ENCODE measurements at regions not wholly inside any gene's neighbourhood (a gene's known extent, or its start where the extent isn't known, plus 50 kb on each side); places are given as distances from the start of the nearest gene placed in this dataset.
"Not testable (repeated sequence)": the region's sequence is repeated elsewhere in the genome, so short reads cannot be mapped to it uniquely, and the experiment has no call there.

- no peak for DNase-seq (ENCODE audit: low read depth in 2 of 2)
These were observed 1328.3 kb downstream of the TECRL start for GRCh38 chr4:63080934-63081333.

DNA sequence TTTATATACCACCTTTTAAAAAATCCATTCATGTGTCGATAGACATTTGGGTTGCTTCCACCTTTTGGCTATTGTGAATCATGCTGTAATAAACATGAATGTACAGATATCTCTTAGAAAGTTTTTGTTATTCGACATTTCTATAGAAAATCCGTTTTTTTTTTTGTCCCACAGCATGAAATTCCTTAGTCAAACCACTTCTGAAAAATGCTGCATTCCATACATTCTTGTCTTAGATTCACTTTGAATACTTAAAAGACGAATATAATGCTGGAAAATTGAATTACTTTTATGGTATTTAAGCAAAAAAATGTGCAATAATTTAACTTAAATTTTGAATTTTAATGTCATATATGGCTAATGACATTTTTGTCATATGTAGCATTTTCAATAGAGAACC, 1345.5 kb downstream of the TECRL start:
- no peak for DNase-seq (ENCODE audit: low read depth in 2 of 2)

GRCh38 chr4:63062891-63063290, 1346.4 kb downstream of the TECRL start:
- DNase-seq (ENCODE audit: low read depth in 2 of 2): not testable (repeated sequence)

DNA sequence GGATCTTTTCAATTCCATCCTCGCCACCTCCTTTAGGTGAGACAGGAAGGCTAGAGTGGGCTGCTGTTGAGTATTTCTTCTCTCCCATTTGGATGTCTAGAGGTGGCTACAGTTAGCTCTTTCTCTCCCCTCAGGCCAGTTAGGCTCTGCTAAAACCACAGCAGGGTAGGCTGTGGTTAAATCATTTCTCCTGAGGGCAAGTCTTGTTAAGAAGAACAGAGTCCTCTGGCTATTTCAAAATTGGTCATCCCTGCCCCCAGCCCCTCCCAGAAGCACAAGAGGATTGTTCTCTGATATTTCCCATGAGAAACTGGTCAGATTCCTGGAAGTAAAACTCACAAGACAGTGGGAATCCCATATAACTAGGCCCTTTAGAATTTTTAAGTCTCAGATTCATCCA, 1359.5 kb downstream of the TECRL start:
- no peak for DNase-seq (ENCODE audit: low read depth in 2 of 2)

- DNase-seq (ENCODE audit: low read depth in 2 of 2): no peak
These were observed 1360.0 kb downstream of the TECRL start for GRCh38 chr4:63049278-63049677.

DNA sequence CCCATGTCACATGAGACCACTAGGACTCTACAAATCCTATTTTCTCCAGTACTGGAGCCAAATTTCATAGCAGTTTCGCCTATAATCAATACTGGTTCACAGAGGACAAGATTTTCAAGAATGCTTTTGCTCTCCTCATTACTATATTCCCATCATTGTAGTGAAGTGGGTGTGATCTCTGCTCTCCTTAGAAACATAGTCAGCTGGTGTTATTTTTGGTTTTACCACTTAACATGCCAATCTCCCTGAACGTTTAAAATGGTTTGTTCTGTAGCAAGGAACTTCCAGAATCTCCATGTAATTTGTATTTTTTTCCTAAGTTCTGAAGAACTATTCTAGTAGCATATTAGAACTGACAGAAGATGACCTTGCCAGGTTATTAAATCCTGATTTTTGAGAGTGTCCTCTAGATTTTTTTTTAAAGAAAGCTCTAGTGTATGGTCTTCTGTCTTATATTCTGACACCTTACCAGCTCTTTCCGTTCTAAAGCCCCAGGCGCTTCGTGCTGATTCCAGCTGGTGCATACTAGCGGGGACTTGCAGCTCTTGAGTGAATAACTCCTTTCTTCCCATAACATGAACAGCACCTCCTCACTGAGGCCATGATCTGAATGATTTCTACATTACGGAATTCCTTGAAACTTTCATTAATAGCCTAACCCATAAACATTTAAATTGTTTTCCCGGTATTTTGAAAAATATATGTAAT, 1372.9 kb downstream of the TECRL start:
- DNase-seq (ENCODE audit: low read depth in 2 of 2): no peak

GRCh38 chr4:63029380-63029779, 1379.9 kb downstream of the TECRL start:
- DNase-seq (ENCODE audit: low read depth in 2 of 2): no peak

DNA sequence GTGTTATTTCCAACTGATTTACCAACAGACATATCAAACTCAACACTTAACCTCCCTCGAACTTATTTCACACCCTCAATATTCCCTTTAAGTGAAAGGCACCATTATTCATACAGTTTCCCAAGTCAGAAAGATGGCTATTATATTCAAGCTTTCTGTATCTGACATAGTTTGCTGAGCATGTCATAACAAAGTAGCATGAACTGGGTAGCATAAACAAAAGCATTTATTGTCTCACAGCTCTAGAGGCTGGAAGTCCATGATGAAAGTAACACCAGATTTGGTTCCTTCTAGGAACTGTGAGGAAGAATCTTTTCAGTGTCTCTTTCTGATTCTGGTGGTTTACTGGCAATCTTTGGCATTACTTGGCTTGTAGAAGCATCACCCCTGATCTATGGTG, 1388.6 kb downstream of the TECRL start:
- no peak for DNase-seq (ENCODE audit: low read depth in 2 of 2)

GRCh38 chr4:63017300-63017699, 1392.0 kb downstream of the TECRL start:
- no peak for DNase-seq (ENCODE audit: low read depth in 2 of 2)

GRCh38 chr4:62970846-62971245, 1438.4 kb downstream of the TECRL start:
- DNase-seq (ENCODE audit: low read depth in 2 of 2): no peak

DNA sequence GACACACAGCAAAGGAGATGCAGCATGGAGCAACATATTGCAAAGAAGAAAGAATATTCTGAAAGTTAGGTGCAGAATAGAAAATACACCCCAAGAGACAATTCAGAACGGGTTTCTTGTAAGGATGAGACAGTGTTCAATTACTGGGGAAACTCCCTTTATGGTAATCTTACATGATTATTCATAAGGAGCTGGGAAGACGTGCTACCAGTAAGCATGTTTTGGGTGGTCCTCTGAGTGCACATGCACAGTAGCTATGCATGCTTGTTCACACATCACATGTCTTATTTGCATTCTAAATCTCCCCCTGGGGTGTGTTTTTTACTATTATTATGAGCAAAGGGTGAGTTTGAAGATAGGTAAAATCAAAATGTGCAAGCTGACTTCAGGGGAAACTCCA, 1448.8 kb downstream of the TECRL start:
- DNase-seq (ENCODE audit: low read depth in 2 of 2): no peak

DNA sequence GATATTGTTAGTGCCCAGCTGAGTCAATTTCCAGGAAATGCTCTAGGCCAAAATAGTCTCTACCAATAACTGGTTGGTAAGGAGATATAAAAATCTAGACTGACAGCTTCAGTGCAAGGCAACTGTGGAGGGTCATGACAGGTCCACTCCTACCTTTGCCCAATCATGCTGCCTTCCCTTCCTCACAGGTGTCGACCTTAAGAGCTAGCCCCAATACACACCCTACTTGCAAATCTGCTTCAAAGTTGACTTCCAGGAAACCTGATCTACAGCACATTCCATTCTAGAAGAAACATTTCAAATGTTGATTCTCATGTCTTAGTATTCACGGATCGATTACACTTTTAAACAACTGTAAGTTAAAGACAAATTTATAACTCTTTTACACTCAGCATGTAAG, 1455.5 kb downstream of the TECRL start:
- DNase-seq (ENCODE audit: low read depth in 2 of 2): no peak

GRCh38 chr4:62952366-62952765, 1456.9 kb downstream of the TECRL start:
- DNase-seq (ENCODE audit: low read depth in 2 of 2): no peak

DNA sequence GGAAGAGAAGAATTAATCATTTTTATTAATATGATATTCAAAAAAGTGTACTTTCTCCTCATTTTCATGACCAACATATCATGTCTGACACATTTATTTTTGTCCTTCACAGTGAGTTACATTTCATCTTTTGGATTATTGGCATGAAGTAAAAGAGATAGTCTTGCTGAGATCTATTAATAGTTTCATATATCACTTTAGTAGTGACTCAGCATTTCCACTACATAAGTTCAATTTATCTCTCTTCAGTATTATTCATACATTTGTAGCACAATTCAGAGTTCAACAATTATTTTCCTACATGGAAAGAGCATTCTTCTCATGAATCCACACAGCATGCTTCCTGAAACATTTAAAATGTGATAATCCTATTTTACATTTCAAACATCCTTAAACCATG, 1461.1 kb downstream of the TECRL start:
- DNase-seq (ENCODE audit: low read depth in 2 of 2): no peak

- no peak for DNase-seq (ENCODE audit: low read depth in 2 of 2)
These were observed 1469.0 kb downstream of the TECRL start for GRCh38 chr4:62940229-62940628.

DNA sequence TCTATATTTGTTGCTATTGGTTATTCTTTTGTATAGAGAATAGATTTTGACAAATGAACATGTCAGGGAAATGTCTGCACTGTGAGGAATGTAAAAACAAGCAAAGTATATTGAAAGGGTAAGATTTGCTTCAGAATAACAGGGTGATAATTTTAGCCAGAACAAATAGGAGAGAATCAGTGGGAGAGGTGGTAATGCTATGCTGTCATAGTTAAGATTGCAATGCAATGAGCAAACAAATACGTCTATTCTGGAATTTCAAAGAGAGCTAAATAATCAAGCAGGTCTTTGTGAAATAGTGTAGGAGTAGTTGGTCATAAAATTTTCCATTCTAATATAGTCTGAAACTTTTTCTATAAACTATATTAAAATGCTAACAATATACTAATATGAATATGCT, 1478.4 kb downstream of the TECRL start:
- DNase-seq (ENCODE audit: low read depth in 2 of 2): no peak

DNA sequence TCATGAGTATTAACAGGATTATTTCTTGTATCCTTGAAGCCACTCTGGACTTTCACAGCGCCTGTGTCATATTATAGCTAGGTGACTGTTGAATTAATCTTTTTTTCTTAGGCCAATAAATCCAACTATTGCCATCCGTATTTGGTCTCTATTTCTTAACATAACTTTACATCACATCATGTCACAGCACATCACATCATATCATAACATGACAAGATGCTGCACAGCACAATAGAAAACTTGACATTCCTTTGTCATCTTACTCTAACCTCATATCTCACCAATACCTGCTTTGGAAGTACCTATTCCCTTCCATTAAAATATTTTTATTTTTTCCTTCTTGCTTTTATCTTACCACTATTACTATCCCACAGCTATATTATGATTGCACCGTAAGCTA, 1480.8 kb downstream of the TECRL start:
- DNase-seq (ENCODE audit: low read depth in 2 of 2): no peak

GRCh38 chr4:62927574-62927973, 1481.7 kb downstream of the TECRL start:
- DNase-seq (ENCODE audit: low read depth in 2 of 2): no peak

DNA sequence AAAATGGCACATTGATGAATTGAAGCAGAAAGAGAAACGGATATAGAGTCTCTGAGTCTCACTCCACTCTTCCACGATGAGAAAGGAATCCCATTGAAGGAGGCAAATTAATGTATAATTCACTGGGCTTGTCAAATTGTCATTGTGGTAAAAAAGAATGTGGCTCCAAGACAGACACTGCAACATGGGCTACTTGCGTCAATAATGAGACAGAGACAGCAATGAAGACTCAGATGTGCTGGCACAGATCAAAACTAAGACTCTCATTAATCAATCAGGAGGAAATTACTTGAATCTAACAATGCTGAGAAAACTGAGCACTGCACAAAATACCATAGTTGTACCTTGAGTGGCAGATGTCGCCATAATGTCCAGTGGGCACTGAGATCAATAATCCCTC, 1485.5 kb downstream of the TECRL start:
- no peak for DNase-seq (ENCODE audit: low read depth in 2 of 2)

- DNase-seq (ENCODE audit: low read depth in 2 of 2): no peak
These were observed 1491.6 kb downstream of the TECRL start for GRCh38 chr4:62917649-62918048.

DNA sequence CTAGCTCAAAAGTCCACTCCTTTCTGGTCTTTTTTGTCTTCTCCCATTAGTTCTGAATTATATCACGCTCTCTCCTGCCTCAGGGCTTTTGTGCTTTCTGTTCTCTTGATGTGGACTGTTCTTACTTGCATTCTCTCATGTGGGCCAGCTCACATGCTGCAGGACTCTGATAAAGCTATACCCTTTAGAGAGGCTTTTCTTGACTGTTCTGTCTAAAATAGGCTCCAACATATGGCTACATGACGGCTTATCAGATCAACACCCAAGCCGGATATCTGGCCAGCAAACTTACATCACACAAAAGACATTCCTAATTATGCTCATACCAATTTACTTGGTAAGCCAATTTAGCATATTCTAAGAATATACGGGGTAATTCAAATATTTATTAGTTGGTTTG, 1494.5 kb downstream of the TECRL start:
- no peak for DNase-seq (ENCODE audit: low read depth in 2 of 2)

DNA sequence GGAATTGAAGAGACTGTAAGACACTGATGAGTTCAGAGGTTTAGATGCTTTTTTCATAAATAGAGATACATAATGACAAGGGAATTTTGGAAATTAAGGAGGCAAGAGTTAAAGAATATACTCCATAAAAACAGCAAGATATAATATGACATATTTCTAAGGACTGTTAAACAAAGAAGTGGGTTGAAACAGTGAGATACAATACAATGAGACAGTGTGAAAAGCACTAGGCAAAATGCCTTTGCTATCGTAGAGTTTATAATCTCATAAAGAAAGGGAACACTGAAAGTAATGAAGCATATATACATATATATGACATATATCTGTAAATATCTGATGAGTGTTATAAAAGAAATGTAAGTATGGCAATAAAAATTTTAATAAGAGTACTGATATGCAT, 1496.2 kb downstream of the TECRL start:
- DNase-seq (ENCODE audit: low read depth in 2 of 2): no peak

DNA sequence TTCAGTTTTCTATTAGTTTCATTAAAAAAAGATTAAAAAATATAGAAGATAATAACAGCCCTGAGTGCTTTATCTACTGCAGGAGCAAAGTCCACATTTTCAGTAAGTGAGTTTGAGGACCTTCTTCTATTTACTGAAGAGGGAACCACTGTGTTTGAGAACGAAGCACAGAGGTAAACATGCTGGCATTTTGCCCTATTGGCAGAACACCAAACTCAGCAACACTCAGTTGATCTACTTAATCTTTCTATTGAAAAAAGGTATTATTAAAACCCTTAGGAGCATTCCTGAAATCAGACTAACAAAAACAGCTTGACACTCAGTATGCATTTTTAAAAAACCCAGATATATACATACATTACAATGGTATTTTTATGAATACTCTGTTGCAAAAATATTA, 1496.7 kb downstream of the TECRL start:
- DNase-seq (ENCODE audit: low read depth in 2 of 2): no peak

DNA sequence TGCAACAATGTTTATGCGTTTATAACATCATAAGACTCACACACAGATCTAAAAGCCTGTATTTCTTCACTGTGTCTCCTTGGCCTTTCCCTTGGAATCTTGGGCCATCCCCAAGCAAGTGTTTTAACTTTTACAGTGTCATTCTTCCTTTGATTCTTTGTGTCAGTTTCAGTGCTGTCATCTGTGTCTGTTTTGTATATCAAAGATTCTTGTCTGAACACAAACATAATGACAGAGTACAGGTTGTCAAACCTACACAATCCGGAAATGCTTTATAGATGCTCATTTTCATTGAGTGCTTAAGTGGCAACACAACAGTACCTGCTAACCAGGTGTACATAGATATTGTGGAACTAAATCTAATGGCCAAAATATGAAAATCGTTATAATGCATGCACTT, 1500.0 kb downstream of the TECRL start:
- DNase-seq (ENCODE audit: low read depth in 2 of 2): no peak

Data from fibroblast of skin of left biceps (primary cell).